ENCODE measurements at regions not wholly inside any gene's neighbourhood (a gene's known extent, or its start where the extent isn't known, plus 50 kb on each side); places are given as distances from the start of the nearest gene placed in this dataset.
"Not testable (repeated sequence)": the region's sequence is repeated elsewhere in the genome, so short reads cannot be mapped to it uniquely, and the experiment has no call there.

DNA sequence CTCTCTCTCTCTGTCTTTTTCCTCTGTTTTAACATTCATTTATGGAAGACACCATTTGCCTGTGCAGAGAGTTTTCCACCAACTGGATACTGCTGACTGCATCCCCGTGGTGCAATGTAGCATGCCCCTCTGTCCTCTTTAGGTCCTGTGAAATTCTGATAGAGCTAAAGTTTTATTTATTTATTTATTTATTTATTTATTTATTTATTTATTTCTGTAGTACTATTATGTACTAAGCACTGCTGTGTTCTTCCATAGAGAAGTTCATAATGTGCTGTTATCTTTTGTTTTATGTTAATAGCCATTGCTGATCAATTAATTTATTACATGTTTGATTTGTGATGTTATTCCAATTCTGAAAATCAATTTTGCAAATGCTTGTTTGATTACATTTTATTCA, 749.9 kb downstream of the ZBBX start:
- Histone ChIP-seq H3K4me3 (no peak overlapping the region), H3K9me2 (ENCODE audit: insufficient read depth) (no peaks in the 10 kb centered on the region), H4K20me1 (ENCODE audit: insufficient read depth) (no peaks in the 10 kb centered on the region), H3K27me3 (replicated peaks; ENCODE audit: insufficient read depth) (no peaks in the 10 kb centered on the region), H3K9me3 (ENCODE audit: low read depth) (no peaks in the 10 kb centered on the region), H3K27ac (no peak overlapping the region), H3K79me2 (ENCODE audit: insufficient read depth) (no peaks in the 10 kb centered on the region), H3K36me3 (ENCODE audit: low read depth) (no peaks in the 10 kb centered on the region), H2AFZ (no peak overlapping the region), H3F3A (ENCODE audit: insufficient read depth) (no peaks in the 10 kb centered on the region), H3K4me1 (ENCODE audit: insufficient read depth) (no peaks in the 10 kb centered on the region), H3K4me2 (ENCODE audit: unreplicated experiment) (no peak overlapping the region), H3K9ac (no peak overlapping the region)
- 16 to 23% methylated on average over 1 of the region's 1 CpG for WGBS, 2 experiments (ENCODE audit: low coverage in 1 of 2, low lambda C conversion rate in 2 of 2, missing lambda C conversion rate in 2 of 2)
- DNase-seq, result no peak
- in situ Hi-C loops (cut with MboI), result no loop called here
- TF ChIP-seq EZH2 (IDR thresholded peaks at IDR 0.05; ENCODE audit: insufficient read depth, poor library complexity, severe bottlenecking) (no peak), EZH2phosphoT487 (IDR thresholded peaks at IDR 0.05; ENCODE audit: insufficient read depth, low read depth) (no peak)

DNA sequence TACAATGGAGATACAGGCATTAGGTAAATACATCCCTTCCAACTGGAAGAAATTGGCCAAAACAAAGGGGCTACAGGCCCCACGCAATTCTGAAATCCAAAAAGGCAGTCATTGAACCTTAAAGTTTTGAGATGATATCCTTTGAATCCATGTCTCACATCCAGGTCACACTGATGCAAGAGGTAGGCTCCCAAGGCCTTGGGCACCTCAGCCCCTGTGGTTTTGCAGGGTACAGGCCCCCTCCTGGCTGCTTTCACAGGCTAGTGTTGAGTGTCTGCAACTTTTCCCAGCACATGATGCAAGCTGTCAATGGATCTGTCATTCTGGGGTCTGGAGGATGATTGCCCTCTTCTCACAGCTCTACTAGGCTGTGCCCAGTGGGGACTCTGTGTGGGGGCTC, 766.7 kb downstream of the ZBBX start:
- Histone ChIP-seq H3K4me3 (no peak overlapping the region), H3K9ac (no peak overlapping the region), H3K4me2 (ENCODE audit: unreplicated experiment) (no peak overlapping the region), H2AFZ (no peak overlapping the region), H3K9me3 (ENCODE audit: low read depth) (peaks cover 3% of the 10 kb centered on the region), H3K4me1 (ENCODE audit: insufficient read depth) (no peaks in the 10 kb centered on the region), H3F3A (ENCODE audit: insufficient read depth) (no peaks in the 10 kb centered on the region), H3K36me3 (ENCODE audit: low read depth) (no peaks in the 10 kb centered on the region), H3K27me3 (replicated peaks; ENCODE audit: insufficient read depth) (no peaks in the 10 kb centered on the region), H3K79me2 (ENCODE audit: insufficient read depth) (no peaks in the 10 kb centered on the region), H4K20me1 (ENCODE audit: insufficient read depth) (no peaks in the 10 kb centered on the region), H3K9me2 (ENCODE audit: insufficient read depth) (no peaks in the 10 kb centered on the region), H3K27ac (no peak overlapping the region)
- no peak for TF ChIP-seq EZH2phosphoT487 (IDR thresholded peaks at IDR 0.05; ENCODE audit: insufficient read depth, low read depth)
- TF ChIP-seq EZH2 (IDR thresholded peaks at IDR 0.05; ENCODE audit: insufficient read depth, poor library complexity, severe bottlenecking), result no peak
- in situ Hi-C loops (cut with MboI), result no loop called here
- DNase-seq, result no peak
- 7 to 8% methylated on average over 1 of the region's 1 CpG for WGBS, 2 experiments (ENCODE audit: low coverage in 1 of 2, low lambda C conversion rate in 2 of 2, missing lambda C conversion rate in 2 of 2)

DNA sequence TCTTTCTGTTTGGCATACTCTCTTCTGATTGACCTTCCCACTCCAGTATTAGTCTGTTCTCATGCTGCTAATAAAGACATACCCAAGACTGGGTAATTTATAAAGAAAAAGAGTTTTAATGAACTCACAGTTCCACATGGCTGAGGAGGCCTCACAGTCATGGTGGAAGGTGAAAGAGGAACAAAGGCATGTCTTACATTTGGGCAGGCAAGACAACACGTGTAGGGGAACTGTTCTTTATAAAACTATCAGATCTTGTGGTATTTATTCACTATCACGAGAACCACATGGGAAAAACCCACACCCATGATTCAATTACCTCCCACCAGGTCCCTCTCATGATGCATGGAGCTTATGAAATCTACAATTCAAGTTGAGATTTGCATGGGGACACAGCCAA, 767.3 kb downstream of the ZBBX start:
- in situ Hi-C loops (cut with MboI), result not testable (repeated sequence)

DNA sequence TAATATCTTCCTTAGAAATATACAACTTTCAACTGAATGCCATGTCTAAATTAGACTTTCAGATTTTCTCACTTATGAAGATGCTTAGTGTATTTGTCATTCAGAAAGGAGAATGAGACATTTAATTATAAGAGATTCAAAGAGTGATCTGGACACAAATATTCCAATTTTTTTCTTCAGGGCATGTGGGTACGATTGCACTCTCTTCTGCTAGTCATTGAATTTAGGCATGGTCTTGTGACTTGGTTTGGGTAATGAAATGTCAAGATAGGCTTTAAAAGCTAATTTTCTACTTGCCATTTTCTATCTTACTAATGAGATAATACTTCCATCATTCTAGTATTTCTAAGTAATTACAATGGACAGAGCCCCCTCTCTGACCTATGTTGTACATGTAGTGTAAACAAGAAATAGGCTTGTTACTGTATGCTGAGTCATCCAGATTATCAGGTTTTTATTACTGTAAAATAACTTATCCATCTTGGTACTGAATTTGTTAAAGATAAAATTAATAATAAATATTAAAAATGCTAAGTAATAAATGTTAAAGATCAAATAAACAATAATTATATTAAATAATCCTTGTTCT, 770.8 kb upstream of the BCHE start:
- WGBS, 2 experiments (ENCODE audit: low coverage in 1 of 2, low lambda C conversion rate in 2 of 2, missing lambda C conversion rate in 2 of 2), result 0 to 11% methylated on average over 1 of the region's 1 CpG
- in situ Hi-C loops (cut with MboI), result no loop called here
- TF ChIP-seq EZH2phosphoT487 (IDR thresholded peaks at IDR 0.05; ENCODE audit: insufficient read depth, low read depth), result no peak
- no peak for TF ChIP-seq EZH2 (IDR thresholded peaks at IDR 0.05; ENCODE audit: insufficient read depth, poor library complexity, severe bottlenecking)
- no peak for DNase-seq
- Histone ChIP-seq H3K27me3 (replicated peaks; ENCODE audit: insufficient read depth) (no peaks in the 10 kb centered on the region), H2AFZ (no peak overlapping the region), H3K27ac (no peak overlapping the region), H3K4me1 (ENCODE audit: insufficient read depth) (no peaks in the 10 kb centered on the region), H3K4me3 (no peak overlapping the region), H3K9ac (no peak overlapping the region), H3F3A (ENCODE audit: insufficient read depth) (no peaks in the 10 kb centered on the region), H3K9me2 (ENCODE audit: insufficient read depth) (no peaks in the 10 kb centered on the region), H3K4me2 (ENCODE audit: unreplicated experiment) (no peak overlapping the region), H3K9me3 (ENCODE audit: low read depth) (no peaks in the 10 kb centered on the region), H4K20me1 (ENCODE audit: insufficient read depth) (no peaks in the 10 kb centered on the region), H3K79me2 (ENCODE audit: insufficient read depth) (no peaks in the 10 kb centered on the region), H3K36me3 (ENCODE audit: low read depth) (no peaks in the 10 kb centered on the region)

More for the DNA sequence above, 767.3 kb downstream of the ZBBX start:
- H3K36me3 ChIP-seq (ENCODE audit: low read depth); H2AFZ ChIP-seq; H3K9ac ChIP-seq; H3K27ac ChIP-seq; H3K27me3 ChIP-seq (replicated peaks; ENCODE audit: insufficient read depth); H3K4me1 ChIP-seq (ENCODE audit: insufficient read depth); H3K9me2 ChIP-seq (ENCODE audit: insufficient read depth); H4K20me1 ChIP-seq (ENCODE audit: insufficient read depth); H3K79me2 ChIP-seq (ENCODE audit: insufficient read depth); H3F3A ChIP-seq (ENCODE audit: insufficient read depth); H3K4me3 ChIP-seq; H3K9me3 ChIP-seq (ENCODE audit: low read depth); DNase-seq; H3K4me2 ChIP-seq (ENCODE audit: unreplicated experiment): not testable (repeated sequence)
- 10 to 11% methylated on average over 2 of the region's 2 CpGs for WGBS, 2 experiments (ENCODE audit: low coverage in 1 of 2, low lambda C conversion rate in 2 of 2, missing lambda C conversion rate in 2 of 2)

DNA sequence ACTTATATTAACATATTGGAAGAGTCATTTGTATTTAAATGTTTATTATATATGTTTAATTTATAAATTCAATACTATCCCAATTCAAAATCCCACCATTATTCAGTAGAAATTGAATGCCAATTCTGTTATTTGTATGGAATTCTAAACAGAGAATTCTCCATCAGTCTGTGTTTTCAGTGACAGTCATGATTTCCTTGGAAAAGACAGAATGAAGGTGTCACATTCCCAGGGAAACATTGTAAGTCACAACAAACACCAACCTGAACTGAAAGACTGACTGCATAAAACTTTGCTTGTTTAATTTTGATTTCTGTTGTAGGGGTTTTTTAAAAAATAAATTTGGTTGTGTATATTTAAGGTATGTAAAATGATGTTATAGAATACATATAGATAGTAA, 769.8 kb upstream of the BCHE start:
- DNase-seq, result no peak
- no peak for TF ChIP-seq EZH2 (IDR thresholded peaks at IDR 0.05; ENCODE audit: insufficient read depth, poor library complexity, severe bottlenecking)
- TF ChIP-seq EZH2phosphoT487 (IDR thresholded peaks at IDR 0.05; ENCODE audit: insufficient read depth, low read depth), result no peak
- Histone ChIP-seq H2AFZ (no peak overlapping the region), H3K9me2 (ENCODE audit: insufficient read depth) (no peaks in the 10 kb centered on the region), H3K4me2 (ENCODE audit: unreplicated experiment) (no peak overlapping the region), H3K4me3 (no peak overlapping the region), H3K9ac (no peak overlapping the region), H3K27me3 (replicated peaks; ENCODE audit: insufficient read depth) (no peaks in the 10 kb centered on the region), H3F3A (ENCODE audit: insufficient read depth) (no peaks in the 10 kb centered on the region), H3K36me3 (ENCODE audit: low read depth) (no peaks in the 10 kb centered on the region), H3K4me1 (ENCODE audit: insufficient read depth) (no peaks in the 10 kb centered on the region), H3K79me2 (ENCODE audit: insufficient read depth) (no peaks in the 10 kb centered on the region), H3K27ac (no peak overlapping the region), H3K9me3 (ENCODE audit: low read depth) (no peaks in the 10 kb centered on the region), H4K20me1 (ENCODE audit: insufficient read depth) (no peaks in the 10 kb centered on the region)
- in situ Hi-C loops (cut with MboI), result no loop called here
